DMS153 treated with DMSO at 0.1 percent for 48 hours (cell line): ENCODE measurements at regions not wholly inside any gene's neighbourhood (a gene's known extent, or its start where the extent isn't known, plus 50 kb on each side); places are given as distances from the start of the nearest gene placed in this dataset.

Experiments
- DNase-seq: peaks from one replicate; lab custom pipeline; 2025; ENCODE audit not compliant: unreplicated experiment; lab: John Stamatoyannopoulos, UW

GRCh38 chr5:7000310-7000709, 287.1 kb downstream of the TENT4A start:
- peak; percentile 66 for DNase-seq

GRCh38 chr5:7010591-7010990, 297.4 kb downstream of the TENT4A start:
- no peak for DNase-seq

- no peak for DNase-seq
Measured at GRCh38 chr5:7012057-7012456, 298.8 kb downstream of the TENT4A start.

- DNase-seq, result no peak
Measured at GRCh38 chr5:7014611-7015010, 301.4 kb downstream of the TENT4A start.

GRCh38 chr5:7015586-7016256, 302.5 kb downstream of the TENT4A start:
- no peak for DNase-seq

GRCh38 chr5:7016999-7017747, 303.9 kb downstream of the TENT4A start:
- no peak for DNase-seq

GRCh38 chr5:7018198-7018597, 305.0 kb downstream of the TENT4A start:
- DNase-seq, result no peak

- DNase-seq, result no peak
Measured at GRCh38 chr5:7018601-7019000, 305.4 kb downstream of the TENT4A start.

GRCh38 chr5:7036192-7036835, 323.1 kb downstream of the TENT4A start:
- no peak for DNase-seq

GRCh38 chr5:7039074-7039473, 325.8 kb downstream of the TENT4A start:
- no peak for DNase-seq

GRCh38 chr5:7040111-7040510, 326.9 kb downstream of the TENT4A start:
- DNase-seq, result no peak

- DNase-seq, result no peak
Measured at GRCh38 chr5:7043797-7044196, 330.6 kb downstream of the TENT4A start.

- DNase-seq, result peak; percentile 98
Measured at GRCh38 chr5:7047511-7048261, 334.5 kb downstream of the TENT4A start.

GRCh38 chr5:7050986-7051385, 337.8 kb downstream of the TENT4A start:
- DNase-seq, result no peak

GRCh38 chr5:7053125-7053524, 339.9 kb downstream of the TENT4A start:
- DNase-seq, result no peak

GRCh38 chr5:7053528-7054209, 340.4 kb downstream of the TENT4A start:
- DNase-seq, result no peak

- no peak for DNase-seq
Measured at GRCh38 chr5:7066471-7067235, 329.3 kb upstream of the ADCY2 start.

- DNase-seq, result no peak
Measured at GRCh38 chr5:7068156-7068555, 327.8 kb upstream of the ADCY2 start.

- no peak for DNase-seq
Measured at GRCh38 chr5:7068899-7069298, 327.0 kb upstream of the ADCY2 start.

GRCh38 chr5:7072188-7072587, 323.8 kb upstream of the ADCY2 start:
- no peak for DNase-seq
